ENCODE measurements at regions not wholly inside any gene's neighbourhood (a gene's known extent, or its start where the extent isn't known, plus 50 kb on each side); places are given as distances from the start of the nearest gene placed in this dataset.

DNA sequence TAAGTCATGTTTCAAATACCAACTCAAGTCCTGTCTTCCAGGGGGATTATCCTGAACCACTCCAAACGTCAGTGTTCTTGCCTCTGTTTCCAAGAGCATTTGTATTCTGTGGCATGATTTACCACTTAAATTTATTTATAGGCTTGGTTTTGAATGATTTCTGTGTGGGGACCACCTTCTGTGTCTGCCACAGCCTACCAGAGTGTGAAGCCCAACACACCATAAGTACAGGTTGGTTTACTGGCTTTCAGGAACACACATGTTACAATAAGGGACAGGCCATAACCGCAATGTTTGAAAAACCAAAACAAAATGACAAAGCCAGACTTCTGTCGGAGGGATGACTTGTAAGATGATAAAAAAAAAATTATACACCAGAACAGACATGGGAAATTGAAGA is 56.5 kb upstream of the MAP3K7 start:
- Histone ChIP-seq H2AFZ (ENCODE audit: low read depth, low read length) (no peak overlapping the region), H4K20me1 (ENCODE audit: insufficient read depth) (no peaks in the 10 kb centered on the region), H3K27me3 (ENCODE audit: insufficient read depth, low read depth, low read length) (no peaks in the 10 kb centered on the region), H3K79me2 (replicated peaks; ENCODE audit: insufficient read depth, low read length) (no peaks in the 10 kb centered on the region), H3F3A (ENCODE audit: insufficient read depth, low read length, poor library complexity, severe bottlenecking) (no peaks in the 10 kb centered on the region), H3K27ac (ENCODE audit: low read length) (no peak overlapping the region), H3K4me2 (ENCODE audit: low read length) (no peak overlapping the region), H3K36me3 (ENCODE audit: insufficient read depth, low read length) (no peaks in the 10 kb centered on the region), H3K9ac (ENCODE audit: low read length) (no peak overlapping the region), H3K4me3 (ENCODE audit: low read length) (no peak overlapping the region), H3K9me2 (ENCODE audit: insufficient read depth, low read length) (no peaks in the 10 kb centered on the region), H3K9me3 (ENCODE audit: low read length) (no peaks in the 10 kb centered on the region)
- no peak for TF ChIP-seq MXI1 (conservative IDR thresholded peaks at IDR 0.05; ENCODE audit: poor library complexity, severe bottlenecking)
- TF ChIP-seq, protein P1, sequence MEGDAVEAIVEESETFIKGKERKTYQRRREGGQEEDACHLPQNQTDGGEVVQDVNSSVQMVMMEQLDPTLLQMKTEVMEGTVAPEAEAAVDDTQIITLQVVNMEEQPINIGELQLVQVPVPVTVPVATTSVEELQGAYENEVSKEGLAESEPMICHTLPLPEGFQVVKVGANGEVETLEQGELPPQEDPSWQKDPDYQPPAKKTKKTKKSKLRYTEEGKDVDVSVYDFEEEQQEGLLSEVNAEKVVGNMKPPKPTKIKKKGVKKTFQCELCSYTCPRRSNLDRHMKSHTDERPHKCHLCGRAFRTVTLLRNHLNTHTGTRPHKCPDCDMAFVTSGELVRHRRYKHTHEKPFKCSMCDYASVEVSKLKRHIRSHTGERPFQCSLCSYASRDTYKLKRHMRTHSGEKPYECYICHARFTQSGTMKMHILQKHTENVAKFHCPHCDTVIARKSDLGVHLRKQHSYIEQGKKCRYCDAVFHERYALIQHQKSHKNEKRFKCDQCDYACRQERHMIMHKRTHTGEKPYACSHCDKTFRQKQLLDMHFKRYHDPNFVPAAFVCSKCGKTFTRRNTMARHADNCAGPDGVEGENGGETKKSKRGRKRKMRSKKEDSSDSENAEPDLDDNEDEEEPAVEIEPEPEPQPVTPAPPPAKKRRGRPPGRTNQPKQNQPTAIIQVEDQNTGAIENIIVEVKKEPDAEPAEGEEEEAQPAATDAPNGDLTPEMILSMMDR (IDR thresholded peaks at IDR 0.05; ENCODE audit: poor library complexity, severe bottlenecking) = no peak

DNA sequence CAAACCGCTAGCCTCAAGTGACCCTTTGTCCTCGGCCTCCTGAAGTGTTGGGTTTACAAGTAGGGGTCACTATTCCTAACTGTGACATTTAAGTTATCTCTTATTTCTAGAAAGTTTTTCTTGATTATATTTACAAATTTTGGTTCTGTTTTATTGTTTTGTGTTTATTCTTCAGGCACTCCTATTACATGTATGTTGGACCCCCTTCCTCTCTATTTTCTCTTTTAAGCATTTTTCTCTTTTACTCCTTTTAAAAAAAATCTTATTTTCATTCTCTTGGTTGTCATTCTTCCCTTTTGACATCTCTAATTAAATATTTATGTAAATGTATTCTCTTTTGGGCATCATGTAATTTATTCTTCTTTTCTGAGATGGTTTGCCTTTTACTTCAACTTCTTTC is 50.4 kb upstream of the MAP3K7 start:
- Histone ChIP-seq H3K9ac (ENCODE audit: low read length) (no peak overlapping the region), H3K27ac (ENCODE audit: low read length) (no peak overlapping the region), H3F3A (ENCODE audit: insufficient read depth, low read length, poor library complexity, severe bottlenecking) (no peaks in the 10 kb centered on the region), H3K9me2 (ENCODE audit: insufficient read depth, low read length) (no peaks in the 10 kb centered on the region), H3K9me3 (ENCODE audit: low read length) (no peaks in the 10 kb centered on the region), H3K4me3 (ENCODE audit: low read length) (no peak overlapping the region), H4K20me1 (ENCODE audit: insufficient read depth) (no peaks in the 10 kb centered on the region), H3K4me2 (ENCODE audit: low read length) (no peak overlapping the region), H3K79me2 (replicated peaks; ENCODE audit: insufficient read depth, low read length) (no peaks in the 10 kb centered on the region), H3K27me3 (ENCODE audit: insufficient read depth, low read depth, low read length) (no peaks in the 10 kb centered on the region), H2AFZ (ENCODE audit: low read depth, low read length) (no peak overlapping the region), H3K36me3 (ENCODE audit: insufficient read depth, low read length) (no peaks in the 10 kb centered on the region)
- TF ChIP-seq POLR2AphosphoS5 (IDR thresholded peaks at IDR 0.05) = no peak
- no peak for TF ChIP-seq MXI1 (conservative IDR thresholded peaks at IDR 0.05; ENCODE audit: poor library complexity, severe bottlenecking)
- TF ChIP-seq EZH2 (IDR thresholded peaks at IDR 0.05; ENCODE audit: borderline replicate concordance, insufficient read depth, low read length, poor library complexity, severe bottlenecking) = no peak

Small RNA genes lying in the stretch of these regions (small RNA-seq; reads per million reads assigned to genes)
- gene MIR4643 (0 reads per million in 3 experiments), gene MTATP6P25 (0 reads per million in 3 experiments), gene MTCO1P56 (0 reads per million in 3 experiments), gene MTND4LP19 (0 reads per million in 3 experiments), gene RF00012 (0 to 0.41 (median 0.10) reads per million in 3 experiments), gene RN7SL415P (0 reads per million in 3 experiments)
